Neuronal stem cell (in vitro differentiated cells): ENCODE measurements at regions not wholly inside any gene's neighbourhood (a gene's known extent, or its start where the extent isn't known, plus 50 kb on each side); places are given as distances from the start of the nearest gene placed in this dataset.

ENCODE experiments used
- DNase-seq: peaks from one replicate; pipeline ENCODE4 v3.0.0-alpha.2; 2013; ENCODE audit warnings: low spot score
- H2AFZ ChIP-seq: one replicate; pipeline ENCODE4 v1.6.1; 2013; ENCODE audit warnings: mild to moderate bottlenecking, low read length, inconsistent platforms
- H2AK5ac ChIP-seq: 2 replicates; pipeline ENCODE4 v1.6.1; 2013; ENCODE audit warnings: low read depth, mild to moderate bottlenecking, inconsistent platforms, low read length, moderate library complexity, mixed read lengths
- H2BK120ac ChIP-seq: 2 replicates; pipeline ENCODE4 v1.6.1; 2013; ENCODE audit warnings: low read depth, mild to moderate bottlenecking, inconsistent platforms, low read length, moderate library complexity, mixed read lengths
- H2BK12ac ChIP-seq: one replicate; pipeline ENCODE4 v1.6.1; 2013; ENCODE audit warnings: low read length, inconsistent platforms
- H2BK15ac ChIP-seq: 2 replicates; pipeline ENCODE4 v1.6.1; 2013; ENCODE audit warnings: mild to moderate bottlenecking, low read length, inconsistent platforms, mixed read lengths
- H2BK5ac ChIP-seq: one replicate; pipeline ENCODE4 v1.6.1; 2013; ENCODE audit warnings: inconsistent platforms, mild to moderate bottlenecking, low read length, moderate library complexity
- H3K14ac ChIP-seq: one replicate; pipeline ENCODE4 v1.6.1; 2013; ENCODE audit warnings: low read length, inconsistent platforms
- H3K18ac ChIP-seq: 2 replicates; pipeline ENCODE4 v1.6.1; 2013; ENCODE audit warnings: low read length, inconsistent platforms
- H3K23ac ChIP-seq: 2 replicates; pipeline ENCODE4 v1.6.1; 2013; ENCODE audit warnings: low read depth, mild to moderate bottlenecking, mixed read lengths, low read length, inconsistent platforms; ENCODE audit not compliant: poor library complexity
- H3K27ac ChIP-seq: replicated peaks from 3 replicates; pipeline ENCODE4 v1.5.1; 2013; ENCODE audit warnings: low read length, inconsistent platforms
- H3K27me3 ChIP-seq, 3 experiments: 2 replicates each; pipeline ENCODE4 v1.6.1; 2013; ENCODE audit warnings: low read length in 3 of 3, mild to moderate bottlenecking in 2 of 3, inconsistent platforms in 1 of 3, low read depth in 1 of 3, mixed read lengths in 1 of 3, moderate library complexity in 1 of 3; ENCODE audit not compliant: control insufficient read depth in 3 of 3, insufficient read depth in 3 of 3
- H3K36me3 ChIP-seq, 2 donors: replicated peaks in 1 of 2; 2 replicates each; pipeline ENCODE4 v1.6.1; 2013; ENCODE audit warnings: low read length in 2 of 2; ENCODE audit not compliant: control insufficient read depth in 2 of 2, insufficient read depth in 2 of 2
- H3K4ac ChIP-seq: 2 replicates; pipeline ENCODE4 v1.6.1; 2013; ENCODE audit warnings: inconsistent platforms, mild to moderate bottlenecking, low read length, moderate library complexity
- H3K4me1 ChIP-seq, 2 donors: 1 replicate in 1 of 2; 2 replicates in 1 of 2; pipeline ENCODE4 v1.6.1; 2013; ENCODE audit warnings: low read length in 2 of 2, low read depth in 1 of 2; ENCODE audit not compliant: control insufficient read depth in 2 of 2, insufficient read depth in 1 of 2
- H3K4me2 ChIP-seq: one replicate; pipeline ENCODE4 v1.6.1; 2013; ENCODE audit warnings: mild to moderate bottlenecking, low read length, inconsistent platforms; ENCODE audit not compliant: insufficient read depth, poor library complexity, severe bottlenecking
- H3K4me3 ChIP-seq, 2 donors: 2 replicates each; pipeline ENCODE4 v1.5.1; 2013; ENCODE audit warnings: low read length in 2 of 2, mild to moderate bottlenecking in 2 of 2, inconsistent platforms in 1 of 2, moderate library complexity in 1 of 2
- H3K79me1 ChIP-seq: one replicate; pipeline ENCODE4 v1.6.1; 2013; ENCODE audit warnings: low read depth, mild to moderate bottlenecking, inconsistent platforms, low read length, moderate library complexity
- H3K9ac ChIP-seq: one replicate; pipeline ENCODE4 v1.6.1; 2013; ENCODE audit warnings: mild to moderate bottlenecking, low read depth, low read length, inconsistent platforms; ENCODE audit not compliant: poor library complexity
- H3K9me3 ChIP-seq, 2 donors: replicated peaks in 1 of 2; 2 replicates each; pipeline versions ENCODE3 to v1.6.1; 2013; ENCODE audit warnings: low read length in 2 of 2, mild to moderate bottlenecking in 2 of 2, inconsistent platforms in 1 of 2, low read depth in 1 of 2, mixed read lengths in 1 of 2, moderate library complexity in 1 of 2; ENCODE audit not compliant: control insufficient read depth in 2 of 2, insufficient read depth in 1 of 2
- H4K8ac ChIP-seq: one replicate; pipeline ENCODE4 v1.6.1; 2013; ENCODE audit warnings: low read depth, mild to moderate bottlenecking, inconsistent platforms, low read length, moderate library complexity
- H4K91ac ChIP-seq: one replicate; pipeline ENCODE4 v1.6.1; 2013; ENCODE audit warnings: low read length, low read depth, mild to moderate bottlenecking, inconsistent platforms; ENCODE audit not compliant: poor library complexity
- WGBS, 2 donors: extraction: QIAGEN DNeasy Blood & Tissue Kit; methylation state at CpG; one replicate each; pipeline ENCODE4 v1.1.7; 2013; ENCODE audit warnings: missing lambda C conversion rate in 2 of 2, mixed read lengths in 1 of 2; ENCODE audit not compliant: insufficient read length in 2 of 2, insufficient replicate concordance in 1 of 2; ENCODE audit errors: extremely low coverage in 2 of 2; 5-methylcytosine and 5-hydroxymethylcytosine counted together

DNA sequence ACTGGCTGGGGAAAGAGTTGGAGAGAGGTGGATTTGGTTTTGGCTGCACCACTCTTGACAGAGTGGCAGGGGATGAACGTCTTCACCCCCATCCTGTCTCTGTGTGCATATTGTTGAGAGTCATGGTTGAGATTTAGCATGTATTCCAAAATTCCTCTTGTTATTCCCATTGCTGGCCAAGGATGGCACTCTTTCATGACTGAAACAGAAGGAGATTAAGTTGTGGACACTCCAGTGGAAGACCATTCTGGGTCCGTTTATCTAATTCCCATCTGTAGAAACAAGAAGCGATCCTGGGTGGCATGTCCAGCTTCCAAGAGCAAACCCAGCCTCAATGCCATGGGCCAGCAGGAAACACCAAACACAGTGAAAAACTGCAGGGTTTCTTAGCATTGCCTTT is 469.0 kb upstream of the IGFBP3 start:
- no peak overlapping the region for H4K8ac ChIP-seq
- H2BK120ac ChIP-seq, result no peak overlapping the region
- H3K9me3 ChIP-seq, result no peaks in the 10 kb centered on the region
- H3K4me2 ChIP-seq, result no peak overlapping the region
- no peak overlapping the region for H3K9ac ChIP-seq
- no peaks in the 10 kb centered on the region for H3K4me1 ChIP-seq
- no peak overlapping the region for H3K27ac ChIP-seq
- H3K4ac ChIP-seq, result no peak overlapping the region
- H2AK5ac ChIP-seq, result no peak overlapping the region
- DNase-seq, result no peak
- no peak overlapping the region for H3K18ac ChIP-seq
- H3K4me3 ChIP-seq, result no peak overlapping the region
- no peaks in the 10 kb centered on the region for H3K27me3 ChIP-seq
- no peak overlapping the region for H3K14ac ChIP-seq
- H3K36me3 ChIP-seq, result no peaks in the 10 kb centered on the region
- no peak overlapping the region for H3K23ac ChIP-seq
- no peak overlapping the region for H2BK12ac ChIP-seq
- WGBS, 2 donors, result no CpG with 5 or more reads among the region's 3 CpGs
- H3K79me1 ChIP-seq, result no peaks in the 10 kb centered on the region
- H2BK5ac ChIP-seq, result no peak overlapping the region
- no peak overlapping the region for H4K91ac ChIP-seq
- H2AFZ ChIP-seq, result no peak overlapping the region
- H2BK15ac ChIP-seq, result no peak overlapping the region

DNA sequence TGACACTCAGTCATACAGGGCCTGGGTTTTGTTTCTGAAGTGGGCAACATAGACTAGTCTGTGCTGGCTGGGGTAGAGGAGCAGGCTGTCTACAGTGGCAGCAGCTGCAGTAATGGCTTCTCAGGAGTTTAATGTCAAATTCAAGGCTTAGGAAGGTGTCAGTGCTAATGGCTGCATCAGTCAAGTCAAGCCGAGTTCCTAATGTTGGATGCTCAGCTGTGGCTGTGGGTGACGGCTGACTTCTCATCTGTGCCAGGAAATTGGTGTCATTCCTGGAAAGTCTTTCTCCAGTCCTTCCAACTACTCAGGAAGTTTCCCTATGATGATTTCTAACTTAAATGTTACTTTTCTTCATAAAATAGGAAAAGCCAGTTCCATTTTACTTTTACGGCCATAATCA is 468.1 kb upstream of the IGFBP3 start:
- WGBS, 2 donors, result no CpG with 5 or more reads among the region's 3 CpGs
- H2BK5ac ChIP-seq, result no peak overlapping the region
- no peak for DNase-seq

DNA sequence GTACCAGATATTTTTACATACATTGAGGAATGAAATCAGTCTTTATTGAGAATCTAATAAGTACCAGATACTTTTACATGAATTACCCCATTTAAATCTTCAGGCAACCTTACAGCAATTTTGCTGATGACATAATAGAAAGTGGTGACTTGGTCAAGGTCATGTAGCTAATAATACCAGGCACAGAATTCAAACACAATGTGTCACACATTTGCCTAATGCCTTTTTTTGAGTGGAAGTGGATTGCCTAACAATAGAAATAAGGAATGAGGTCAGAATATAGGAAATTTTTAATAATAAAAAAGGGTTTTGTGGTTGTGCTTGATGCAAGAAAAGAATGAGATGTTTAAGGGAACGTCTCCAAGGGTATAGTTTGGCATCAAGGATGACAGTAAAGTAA is 466.6 kb upstream of the IGFBP3 start:
- Histone ChIP-seq H2AFZ (no peak overlapping the region), H3K27me3 (no peaks in the 10 kb centered on the region), H3K36me3 (no peaks in the 10 kb centered on the region), H2BK15ac (no peak overlapping the region), H2BK5ac (no peak overlapping the region), H3K4me1 (no peaks in the 10 kb centered on the region), H3K14ac (no peak overlapping the region), H3K4me2 (no peak overlapping the region), H4K91ac (no peak overlapping the region), H3K9me3 (no peaks in the 10 kb centered on the region), H2BK120ac (no peak overlapping the region), H3K23ac (no peak overlapping the region), H3K4ac (no peak overlapping the region), H4K8ac (no peak overlapping the region), H3K9ac (no peak overlapping the region), H3K4me3 (no peak overlapping the region), H3K18ac (no peak overlapping the region), H3K27ac (no peak overlapping the region), H2BK12ac (no peak overlapping the region), H2AK5ac (no peak overlapping the region), H3K79me1 (no peaks in the 10 kb centered on the region)
- no peak for DNase-seq
- no CpG with 5 or more reads among the region's 1 CpG for WGBS, 2 donors

More for the DNA sequence above, 468.1 kb upstream of the IGFBP3 start:
- H3K14ac ChIP-seq, result no peak overlapping the region
- H3K9me3 ChIP-seq, result no peaks in the 10 kb centered on the region
- H3K4me1 ChIP-seq, result no peaks in the 10 kb centered on the region
- no peak overlapping the region for H3K4me3 ChIP-seq
- H3K4me2 ChIP-seq, result no peak overlapping the region
- no peak overlapping the region for H2BK15ac ChIP-seq
- H3K4ac ChIP-seq, result no peak overlapping the region
- H3K27ac ChIP-seq, result no peak overlapping the region
- no peak overlapping the region for H2AFZ ChIP-seq
- H3K79me1 ChIP-seq, result no peaks in the 10 kb centered on the region
- H3K9ac ChIP-seq, result no peak overlapping the region
- H4K8ac ChIP-seq, result no peak overlapping the region
- no peaks in the 10 kb centered on the region for H3K27me3 ChIP-seq
- no peak overlapping the region for H2BK12ac ChIP-seq
- H4K91ac ChIP-seq, result no peak overlapping the region
- no peak overlapping the region for H2AK5ac ChIP-seq
- H3K18ac ChIP-seq, result no peak overlapping the region
- H3K36me3 ChIP-seq, result no peaks in the 10 kb centered on the region
- no peak overlapping the region for H3K23ac ChIP-seq
- H2BK120ac ChIP-seq, result no peak overlapping the region

DNA sequence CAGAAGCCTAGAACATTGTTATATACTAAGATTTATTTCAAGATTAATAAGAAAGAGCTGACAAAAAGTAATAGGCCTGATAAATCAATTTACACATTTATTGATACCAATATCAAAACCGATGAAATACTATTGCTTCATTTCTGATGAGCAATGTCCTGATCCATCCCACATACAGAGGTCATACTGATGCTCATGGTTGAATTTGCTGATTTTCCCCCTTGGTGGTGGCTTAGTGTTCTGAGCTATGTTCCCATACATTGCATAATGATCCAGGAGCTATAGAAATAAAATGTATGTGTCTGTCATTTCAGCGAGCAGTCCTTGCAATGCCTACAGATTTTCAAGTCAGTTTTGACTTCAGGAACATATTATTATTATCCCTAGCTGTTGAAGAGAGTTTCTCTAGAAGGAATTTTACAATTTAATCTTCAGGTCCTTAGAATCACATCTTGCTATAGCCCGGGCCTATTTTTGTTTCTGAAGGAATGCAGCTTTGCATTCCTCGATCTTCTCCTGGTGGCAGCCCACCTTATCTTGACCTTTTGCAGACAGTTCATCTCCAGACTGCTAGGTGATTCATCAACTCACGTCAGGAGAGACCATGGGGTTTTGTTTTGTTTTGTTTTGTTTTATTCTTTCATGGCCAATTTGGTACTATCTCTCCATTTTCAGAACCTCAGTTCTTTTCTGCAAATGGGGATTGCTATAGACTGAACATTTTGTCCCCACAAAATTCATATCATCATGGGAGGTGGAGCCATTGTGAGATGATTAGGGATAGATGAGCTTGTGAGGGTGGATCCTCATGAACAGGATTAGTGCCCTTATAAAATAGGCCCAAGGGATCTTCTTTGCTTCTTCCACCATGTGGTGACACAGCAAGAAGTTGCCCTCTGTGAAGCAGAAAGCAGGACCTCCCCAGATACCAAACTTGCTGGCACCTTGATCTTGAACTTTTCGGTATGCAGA is 465.6 kb upstream of the IGFBP3 start:
- Histone ChIP-seq H2BK15ac (no peak overlapping the region), H2AK5ac (no peak overlapping the region), H3K27ac (no peak overlapping the region), H3K4ac (no peak overlapping the region), H3K18ac (no peak overlapping the region), H4K91ac (no peak overlapping the region), H3K4me2 (no peak overlapping the region), H2BK5ac (no peak overlapping the region), H3K4me3 (no peak overlapping the region), H2BK12ac (no peak overlapping the region), H3K79me1 (no peaks in the 10 kb centered on the region), H3K4me1 (no peaks in the 10 kb centered on the region), H2AFZ (no peak overlapping the region), H2BK120ac (no peak overlapping the region), H3K9ac (no peak overlapping the region), H3K36me3 (no peaks in the 10 kb centered on the region), H3K14ac (no peak overlapping the region), H4K8ac (no peak overlapping the region), H3K27me3 (no peaks in the 10 kb centered on the region), H3K23ac (no peak overlapping the region), H3K9me3 (no peaks in the 10 kb centered on the region)
- no peak for DNase-seq
- no CpG with 5 or more reads among the region's 6 CpGs for WGBS, 2 donors
